GOT3 (cell line): ENCODE measurements at regions not wholly inside any gene's neighbourhood (a gene's known extent, or its start where the extent isn't known, plus 50 kb on each side); places are given as distances from the start of the nearest gene placed in this dataset.

Source experiments
- DNase-seq: peaks from one replicate; lab custom pipeline; 2025; ENCODE audit warnings: mixed read lengths; lab: John Stamatoyannopoulos, UW

GRCh38 chr7:25633426-25634036, 405.2 kb upstream of the NPVF start:
- no peak for DNase-seq

GRCh38 chr7:25636168-25636567, 407.9 kb upstream of the NPVF start:
- DNase-seq: no peak

- DNase-seq: no peak
Measured at GRCh38 chr7:25636871-25637283, 408.6 kb upstream of the NPVF start.

- no peak for DNase-seq
Measured at GRCh38 chr7:25638068-25638467, 409.8 kb upstream of the NPVF start.

GRCh38 chr7:25638590-25639244, 410.4 kb upstream of the NPVF start:
- DNase-seq: no peak

GRCh38 chr7:25642849-25643248, 414.6 kb upstream of the NPVF start:
- no peak for DNase-seq

GRCh38 chr7:25643286-25643685, 415.0 kb upstream of the NPVF start:
- no peak for DNase-seq

GRCh38 chr7:25643770-25644394, 415.6 kb upstream of the NPVF start:
- no peak for DNase-seq

GRCh38 chr7:25646726-25647413, 418.6 kb upstream of the NPVF start:
- DNase-seq: no peak

- no peak for DNase-seq
Measured at GRCh38 chr7:25647872-25648271, 419.6 kb upstream of the NPVF start.

- no peak for DNase-seq
Measured at GRCh38 chr7:25652366-25652765, 424.1 kb upstream of the NPVF start.

- no peak for DNase-seq
Measured at GRCh38 chr7:25653384-25653783, 425.1 kb upstream of the NPVF start.

- DNase-seq: no peak
Measured at GRCh38 chr7:25656071-25656470, 427.8 kb upstream of the NPVF start.

- no peak for DNase-seq
Measured at GRCh38 chr7:25656581-25657026, 428.3 kb upstream of the NPVF start.

- no peak for DNase-seq
Measured at GRCh38 chr7:25658375-25658774, 430.1 kb upstream of the NPVF start.

GRCh38 chr7:25659841-25660240, 431.6 kb upstream of the NPVF start:
- DNase-seq: no peak

- no peak for DNase-seq
Measured at GRCh38 chr7:25662841-25663800, 434.8 kb upstream of the NPVF start.

- DNase-seq: no peak
Measured at GRCh38 chr7:25663877-25664276, 435.6 kb upstream of the NPVF start.

GRCh38 chr7:25664593-25664992, 436.3 kb upstream of the NPVF start:
- no peak for DNase-seq

- no peak for DNase-seq
Measured at GRCh38 chr7:25665374-25665773, 437.1 kb upstream of the NPVF start.

GRCh38 chr7:25665903-25666670, 437.8 kb upstream of the NPVF start:
- DNase-seq: no peak
